C4-2B (cell line): ENCODE measurements at regions not wholly inside any gene's neighbourhood (a gene's known extent, or its start where the extent isn't known, plus 50 kb on each side); places are given as distances from the start of the nearest gene placed in this dataset.
A peak's percentile ranks its signal among the peaks of the same experiment; 100 is the strongest.

Experiments used
- H3K27ac ChIP-seq: fragments of 450-650 bp; 2 replicates; pipeline ENCODE4 v1.5.1; 2017
- CTCF ChIP-seq: fragments of 450-650 bp; conservative IDR thresholded peaks from 2 replicates; pipeline ENCODE4 v1.5.1; 2017; ENCODE audit warnings: mild to moderate bottlenecking
- ZFX ChIP-seq: fragments of 450-650 bp; IDR thresholded peaks from 2 replicates; pipeline ENCODE4 v1.6.1; 2017

GRCh38 chr15:56839099-56839498 is 79.3 kb upstream of the TCF12 start:
- TF ChIP-seq CTCF (no peak), ZFX (no peak)
- no peak overlapping the region for H3K27ac ChIP-seq

- H3K27ac ChIP-seq, result no peak overlapping the region
- TF ChIP-seq ZFX, result no peak
- TF ChIP-seq CTCF, result no peak
Observed at GRCh38 chr15:56838085-56838484, 80.4 kb upstream of the TCF12 start.

DNA sequence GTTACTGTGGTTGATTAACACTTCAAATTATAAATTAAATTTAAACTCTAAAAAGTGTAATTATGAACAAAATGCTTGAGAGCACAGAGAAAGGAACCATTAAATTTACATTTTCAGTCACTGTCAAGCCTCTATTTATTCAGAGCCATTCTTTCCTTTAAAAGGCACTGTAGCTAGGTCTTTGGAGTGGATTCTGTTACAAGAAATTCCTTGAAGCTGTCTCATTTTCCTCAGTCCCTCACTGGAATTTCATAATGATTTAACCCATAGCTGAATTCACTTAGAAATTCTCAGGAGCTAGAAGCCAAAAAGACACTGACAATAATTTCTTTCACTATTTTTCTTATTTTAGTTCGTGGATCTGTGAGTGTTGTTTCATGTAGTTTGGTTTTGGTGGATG is 81.2 kb upstream of the TCF12 start:
- TF ChIP-seq ZFX (no peak), CTCF (no peak)
- no peak overlapping the region for H3K27ac ChIP-seq

DNA sequence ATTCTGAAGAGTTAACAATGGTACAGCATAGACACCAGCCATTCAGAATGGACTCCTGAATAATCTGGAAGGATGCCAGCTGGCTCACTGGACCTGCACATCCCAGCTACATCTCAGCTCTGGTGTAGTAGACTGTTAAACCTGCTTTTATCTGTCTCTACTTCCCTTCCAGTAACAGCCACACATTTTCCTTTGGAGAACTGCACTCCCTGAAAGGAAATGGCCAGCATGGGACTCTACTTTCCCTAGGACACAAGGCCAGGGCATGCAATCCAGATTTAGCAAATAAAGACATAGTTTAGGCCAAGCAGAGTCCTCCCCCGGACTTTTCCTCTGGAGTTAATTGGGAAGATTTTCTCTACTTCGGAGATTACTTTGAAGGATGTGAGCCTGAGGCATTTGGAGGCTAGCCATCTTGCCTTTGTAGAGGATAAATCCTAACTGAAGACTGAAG is 82.7 kb upstream of the TCF12 start:
- TF ChIP-seq CTCF, result no peak
- TF ChIP-seq ZFX, result no peak
- no peak overlapping the region for H3K27ac ChIP-seq

DNA sequence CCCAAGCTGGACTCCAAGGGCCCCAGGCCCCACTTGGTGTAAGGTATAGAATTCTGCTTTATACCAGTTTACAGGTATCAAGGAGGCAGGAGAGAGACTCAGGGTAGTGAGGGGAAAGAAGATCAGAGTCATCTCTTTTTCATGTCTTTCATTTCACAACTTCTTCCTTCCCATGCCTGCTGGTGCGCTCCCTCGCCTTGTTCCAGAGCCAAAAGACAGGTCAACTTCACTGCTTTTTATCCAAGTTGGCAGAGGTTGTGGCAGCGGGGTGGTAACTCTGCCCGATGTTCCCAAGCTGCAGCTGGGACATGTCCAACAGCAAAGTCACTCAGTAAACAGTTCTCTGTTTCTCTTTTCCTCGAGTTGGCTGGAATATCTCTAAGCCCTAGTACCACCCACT is 86.3 kb upstream of the TCF12 start:
- no peak overlapping the region for H3K27ac ChIP-seq
- TF ChIP-seq CTCF, result no peak
- TF ChIP-seq ZFX, result no peak

DNA sequence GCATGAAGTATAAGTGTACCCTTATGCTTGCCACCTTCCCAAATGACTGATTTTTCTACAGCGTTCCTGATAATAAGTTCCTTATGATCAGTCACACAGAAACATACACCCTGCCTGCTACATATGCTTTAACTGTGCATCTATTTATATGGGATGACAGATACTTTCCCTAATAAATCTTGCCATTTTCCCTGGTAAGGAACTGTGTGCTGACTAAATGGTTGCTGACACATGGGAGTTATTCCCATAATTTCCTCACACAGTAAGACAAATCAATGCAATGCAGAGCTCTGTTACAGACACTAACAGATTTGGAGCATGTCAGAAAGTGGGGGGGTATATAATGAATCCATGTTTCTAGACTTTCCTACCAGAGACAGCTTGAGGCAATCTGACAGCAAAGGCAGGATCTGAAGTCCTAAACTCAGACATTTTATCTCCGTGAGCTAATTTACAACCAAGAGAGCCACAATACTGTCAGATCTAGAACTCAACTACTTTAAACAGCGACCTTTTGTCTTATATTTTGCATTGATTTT is 86.9 kb upstream of the TCF12 start:
- no peak for TF ChIP-seq ZFX
- no peak overlapping the region for H3K27ac ChIP-seq

DNA sequence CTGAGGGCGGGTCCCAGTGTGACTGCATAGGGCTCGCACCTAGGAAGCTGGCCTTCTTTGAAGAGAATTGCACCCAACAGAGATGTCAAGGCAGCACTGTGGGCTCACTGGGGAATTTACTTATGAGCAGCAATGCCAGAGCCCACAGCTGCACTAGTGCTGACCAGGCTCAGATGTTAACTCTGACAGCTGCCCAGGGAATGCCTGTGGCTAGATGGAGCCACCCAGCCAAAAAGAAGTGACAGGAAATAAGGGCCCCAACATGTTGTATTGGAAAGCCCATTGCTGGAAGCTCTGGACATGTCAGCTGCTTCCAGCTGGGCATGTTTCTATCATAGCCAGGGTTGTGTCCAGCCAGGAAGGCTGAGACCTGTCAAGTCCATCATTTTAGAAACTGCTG is 90.9 kb upstream of the ZNF280D start:
- no peak overlapping the region for H3K27ac ChIP-seq
- TF ChIP-seq CTCF (no peak), ZFX (no peak)

GRCh38 chr15:56821721-56822425 is 88.6 kb upstream of the ZNF280D start:
- H3K27ac ChIP-seq, result no peak overlapping the region
- peak; percentile 86 for TF ChIP-seq CTCF
- no peak for TF ChIP-seq ZFX
